ENCODE measurements at regions not wholly inside any gene's neighbourhood (a gene's known extent, or its start where the extent isn't known, plus 50 kb on each side); places are given as distances from the start of the nearest gene placed in this dataset.

DNA sequence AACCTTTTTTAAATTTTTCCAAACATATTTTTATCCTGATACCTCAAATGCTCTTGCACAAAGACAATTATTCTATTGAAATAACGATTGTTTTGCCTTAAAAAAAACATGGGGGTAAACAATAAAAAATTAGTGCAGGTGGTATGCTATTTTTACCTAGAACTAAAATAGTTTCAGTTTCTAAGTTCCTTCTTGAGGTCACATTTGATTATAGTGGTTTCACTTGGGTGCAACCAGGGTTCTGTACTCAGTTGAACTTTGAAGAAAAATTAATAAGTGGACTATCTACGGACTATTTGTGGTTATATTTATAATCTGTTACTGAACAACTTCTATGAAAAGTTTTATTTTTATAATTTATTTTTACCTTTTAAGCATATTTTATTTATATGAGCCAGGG lies 387.1 kb upstream of the IZUMO3 start:
- 25% methylated on average over 2 of the region's 2 CpGs for WGBS (ENCODE audit: low lambda C conversion rate)
- Histone ChIP-seq H3K27ac (ENCODE audit: low read depth in 2 of 2, low read length in 1 of 2) (no peak overlapping the region), H3F3A (replicated peaks; ENCODE audit: insufficient read depth) (no peaks in the 10 kb centered on the region), H3K4me2 (no peak overlapping the region), H3K4me3 (ENCODE audit: low read depth in 2 of 2, low read length in 1 of 2) (no peak overlapping the region), H3K9me2 (0 out of 2 replicates have a peak, but pooled peaks cover 2% of the 10 kb centered on the region), H3K36me3 (replicated peaks in 1 of 2; ENCODE audit: control insufficient read depth in 1 of 2, insufficient read depth in 2 of 2, low read length in 1 of 2) (no peaks in the 10 kb centered on the region), H3K27me3 (ENCODE audit: insufficient read depth) (no peaks in the 10 kb centered on the region), H3K4me1 (ENCODE audit: control insufficient read depth in 1 of 2, insufficient read depth in 2 of 2, low read depth in 1 of 2, low read length in 1 of 2) (no peaks in the 10 kb centered on the region), H4K20me1 (ENCODE audit: insufficient read depth) (no peaks in the 10 kb centered on the region), H3K9me3 (no peaks in the 10 kb centered on the region), H2AFZ (ENCODE audit: low read depth) (no peak overlapping the region), H3K79me2 (ENCODE audit: insufficient read depth) (no peaks in the 10 kb centered on the region), H3K9ac (no peak overlapping the region)
- CTCF ChIA-PET: no interaction called here
- no peak for DNase-seq
- POLR2A ChIA-PET: no interaction called here
- no peak for TF ChIP-seq JUND (IDR thresholded peaks at IDR 0.05)
- no peak for TF ChIP-seq SIN3A (IDR thresholded peaks at IDR 0.05; ENCODE audit: borderline replicate concordance, low read depth, low read length)
- no peak for TF ChIP-seq GABPA (IDR thresholded peaks at IDR 0.05; ENCODE audit: low read depth)
- no peak for TF ChIP-seq MXI1 (IDR thresholded peaks at IDR 0.05; ENCODE audit: low read depth, low read length)
- TF ChIP-seq TCF12 (IDR thresholded peaks at IDR 0.05): no peak
- TF ChIP-seq, protein P1, sequence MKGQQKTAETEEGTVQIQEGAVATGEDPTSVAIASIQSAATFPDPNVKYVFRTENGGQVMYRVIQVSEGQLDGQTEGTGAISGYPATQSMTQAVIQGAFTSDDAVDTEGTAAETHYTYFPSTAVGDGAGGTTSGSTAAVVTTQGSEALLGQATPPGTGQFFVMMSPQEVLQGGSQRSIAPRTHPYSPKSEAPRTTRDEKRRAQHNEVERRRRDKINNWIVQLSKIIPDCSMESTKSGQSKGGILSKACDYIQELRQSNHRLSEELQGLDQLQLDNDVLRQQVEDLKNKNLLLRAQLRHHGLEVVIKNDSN (IDR thresholded peaks at IDR 0.05; ENCODE audit: borderline replicate concordance, low read depth): no peak
- TF ChIP-seq, protein P2, sequence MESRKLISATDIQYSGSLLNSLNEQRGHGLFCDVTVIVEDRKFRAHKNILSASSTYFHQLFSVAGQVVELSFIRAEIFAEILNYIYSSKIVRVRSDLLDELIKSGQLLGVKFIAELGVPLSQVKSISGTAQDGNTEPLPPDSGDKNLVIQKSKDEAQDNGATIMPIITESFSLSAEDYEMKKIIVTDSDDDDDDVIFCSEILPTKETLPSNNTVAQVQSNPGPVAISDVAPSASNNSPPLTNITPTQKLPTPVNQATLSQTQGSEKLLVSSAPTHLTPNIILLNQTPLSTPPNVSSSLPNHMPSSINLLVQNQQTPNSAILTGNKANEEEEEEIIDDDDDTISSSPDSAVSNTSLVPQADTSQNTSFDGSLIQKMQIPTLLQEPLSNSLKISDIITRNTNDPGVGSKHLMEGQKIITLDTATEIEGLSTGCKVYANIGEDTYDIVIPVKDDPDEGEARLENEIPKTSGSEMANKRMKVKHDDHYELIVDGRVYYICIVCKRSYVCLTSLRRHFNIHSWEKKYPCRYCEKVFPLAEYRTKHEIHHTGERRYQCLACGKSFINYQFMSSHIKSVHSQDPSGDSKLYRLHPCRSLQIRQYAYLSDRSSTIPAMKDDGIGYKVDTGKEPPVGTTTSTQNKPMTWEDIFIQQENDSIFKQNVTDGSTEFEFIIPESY (IDR thresholded peaks at IDR 0.05; ENCODE audit: borderline replicate concordance, low read depth): no peak
- no peak for TF ChIP-seq MEF2A (IDR thresholded peaks at IDR 0.05; ENCODE audit: borderline replicate concordance, low read depth)
- TF ChIP-seq, protein P3, sequence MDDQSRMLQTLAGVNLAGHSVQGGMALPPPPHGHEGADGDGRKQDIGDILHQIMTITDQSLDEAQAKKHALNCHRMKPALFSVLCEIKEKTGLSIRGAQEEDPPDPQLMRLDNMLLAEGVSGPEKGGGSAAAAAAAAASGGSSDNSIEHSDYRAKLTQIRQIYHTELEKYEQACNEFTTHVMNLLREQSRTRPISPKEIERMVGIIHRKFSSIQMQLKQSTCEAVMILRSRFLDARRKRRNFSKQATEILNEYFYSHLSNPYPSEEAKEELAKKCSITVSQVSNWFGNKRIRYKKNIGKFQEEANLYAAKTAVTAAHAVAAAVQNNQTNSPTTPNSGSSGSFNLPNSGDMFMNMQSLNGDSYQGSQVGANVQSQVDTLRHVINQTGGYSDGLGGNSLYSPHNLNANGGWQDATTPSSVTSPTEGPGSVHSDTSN (IDR thresholded peaks at IDR 0.05): no peak
- no peak for TF ChIP-seq FOSL2 (IDR thresholded peaks at IDR 0.05; ENCODE audit: borderline replicate concordance, low read depth)
- TF ChIP-seq, protein P4, sequence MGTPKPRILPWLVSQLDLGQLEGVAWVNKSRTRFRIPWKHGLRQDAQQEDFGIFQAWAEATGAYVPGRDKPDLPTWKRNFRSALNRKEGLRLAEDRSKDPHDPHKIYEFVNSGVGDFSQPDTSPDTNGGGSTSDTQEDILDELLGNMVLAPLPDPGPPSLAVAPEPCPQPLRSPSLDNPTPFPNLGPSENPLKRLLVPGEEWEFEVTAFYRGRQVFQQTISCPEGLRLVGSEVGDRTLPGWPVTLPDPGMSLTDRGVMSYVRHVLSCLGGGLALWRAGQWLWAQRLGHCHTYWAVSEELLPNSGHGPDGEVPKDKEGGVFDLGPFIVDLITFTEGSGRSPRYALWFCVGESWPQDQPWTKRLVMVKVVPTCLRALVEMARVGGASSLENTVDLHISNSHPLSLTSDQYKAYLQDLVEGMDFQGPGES (IDR thresholded peaks at IDR 0.05; ENCODE audit: low read depth, low read length): no peak
- TF ChIP-seq CHD2 (IDR thresholded peaks at IDR 0.05; ENCODE audit: low read length, partially characterized antibody): no peak
- TF ChIP-seq FOXJ3 (CRISPR knock-in tag; IDR thresholded peaks at IDR 0.05): no peak
- no peak for TF ChIP-seq NFIC (IDR thresholded peaks at IDR 0.05; ENCODE audit: borderline replicate concordance)
- no peak for TF ChIP-seq TEAD4 (IDR thresholded peaks at IDR 0.05; ENCODE audit: borderline replicate concordance, insufficient read depth)
- TF ChIP-seq, protein P5, sequence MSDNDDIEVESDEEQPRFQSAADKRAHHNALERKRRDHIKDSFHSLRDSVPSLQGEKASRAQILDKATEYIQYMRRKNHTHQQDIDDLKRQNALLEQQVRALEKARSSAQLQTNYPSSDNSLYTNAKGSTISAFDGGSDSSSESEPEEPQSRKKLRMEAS (IDR thresholded peaks at IDR 0.05; ENCODE audit: low read depth): no peak
- no peak for TF ChIP-seq GATA2 (CRISPR knock-in tag; IDR thresholded peaks at IDR 0.05)
